MCF 10A (cell line): ENCODE measurements at regions not wholly inside any gene's neighbourhood (a gene's known extent, or its start where the extent isn't known, plus 50 kb on each side); places are given as distances from the start of the nearest gene placed in this dataset.
"Not testable (repeated sequence)": the region's sequence is repeated elsewhere in the genome, so short reads cannot be mapped to it uniquely, and the experiment has no call there.

Source experiments
- BruUV-seq: library from RNA; stranded (reverse); fragments of 400-500 nt; replicated peaks from 2 replicates; lab custom pipeline; 2021; lab: Mats Ljungman, UMichigan
- CTCF ChIA-PET: fragments of 300-600 bp; sonication (Branson Sonifier 250); formaldehyde crosslinking; extraction: SDS; loops from one replicate; lab custom pipeline; 2021; ENCODE audit warnings: antibody characterized with exemption, inconsistent platforms; lab: Yijun Ruan, JAX
- POLR2A ChIA-PET: fragments of 300-600, 350-650 bp; sonication (Branson Sonifier 250); formaldehyde crosslinking; extraction: SDS; loops from one replicate; lab custom pipeline; 2020; ENCODE audit warnings: antibody characterized with exemption, inconsistent platforms; lab: Yijun Ruan, JAX
- DNase-seq: peaks from one replicate; pipeline ENCODE4 v3.0.0-alpha.2; 2018; ENCODE audit not compliant: unreplicated experiment
- H3K27ac Mint-ChIP-seq: one replicate; pipeline ENCODE4 v1.8.0; 2022; ENCODE audit warnings: mild to moderate bottlenecking, low read depth, mixed read lengths; ENCODE audit not compliant: unreplicated experiment
- H3K27me3 Mint-ChIP-seq: one replicate; pipeline ENCODE4 v1.8.0; 2022; ENCODE audit warnings: mixed read lengths; ENCODE audit not compliant: insufficient read depth, unreplicated experiment
- H3K36me3 Mint-ChIP-seq: one replicate; pipeline ENCODE4 v1.8.0; 2022; ENCODE audit warnings: mild to moderate bottlenecking, moderate library complexity, mixed read lengths; ENCODE audit not compliant: insufficient read depth, unreplicated experiment
- H3K4me1 Mint-ChIP-seq: one replicate; pipeline ENCODE4 v1.8.0; 2022; ENCODE audit warnings: mixed read lengths; ENCODE audit not compliant: insufficient read depth, unreplicated experiment
- H3K4me3 Mint-ChIP-seq: one replicate; pipeline ENCODE4 v1.8.0; 2022; ENCODE audit warnings: mild to moderate bottlenecking, moderate library complexity, mixed read lengths; ENCODE audit not compliant: unreplicated experiment
- H3K9me3 Mint-ChIP-seq: one replicate; pipeline ENCODE4 v1.8.0; 2022; ENCODE audit warnings: mixed read lengths; ENCODE audit not compliant: unreplicated experiment
- intact Hi-C: fragments of 100-400 bp; cut with micrococcal nuclease; formaldehyde crosslinking; loops from 2 replicates; pipeline ENCODE4 v1.14.1; 2022
- TF ChIP-seq, protein P1 (sequence below): fragments of 200-600 bp; IDR thresholded peaks from one replicate; pipeline ENCODE4 v1.8.0; 2022; ENCODE audit warnings: antibody characterized with exemption, mild to moderate bottlenecking; ENCODE audit not compliant: unreplicated experiment

DNA sequence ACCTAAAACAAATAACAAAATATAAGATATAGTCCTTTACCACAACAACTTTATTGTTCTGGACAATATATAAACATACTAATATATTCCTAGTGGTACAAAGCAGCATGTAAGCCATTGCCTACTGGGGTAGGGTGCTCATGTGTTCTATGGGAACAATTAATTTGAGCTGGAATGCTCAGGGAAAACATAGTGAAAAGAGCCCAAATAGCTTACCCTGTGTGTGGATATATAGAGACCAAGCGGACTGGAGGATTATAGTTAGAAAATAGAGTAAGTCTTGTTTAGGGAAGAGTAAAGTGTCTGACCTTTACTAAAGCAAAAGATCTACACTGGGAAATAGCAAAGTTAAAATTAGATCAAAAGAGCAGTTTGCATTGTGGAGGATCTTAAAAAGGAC, 64.8 kb downstream of the MAD2L1 start:
- H3K9me3 Mint-ChIP-seq = no peaks in the 10 kb centered on the region
- TF ChIP-seq, protein P1, sequence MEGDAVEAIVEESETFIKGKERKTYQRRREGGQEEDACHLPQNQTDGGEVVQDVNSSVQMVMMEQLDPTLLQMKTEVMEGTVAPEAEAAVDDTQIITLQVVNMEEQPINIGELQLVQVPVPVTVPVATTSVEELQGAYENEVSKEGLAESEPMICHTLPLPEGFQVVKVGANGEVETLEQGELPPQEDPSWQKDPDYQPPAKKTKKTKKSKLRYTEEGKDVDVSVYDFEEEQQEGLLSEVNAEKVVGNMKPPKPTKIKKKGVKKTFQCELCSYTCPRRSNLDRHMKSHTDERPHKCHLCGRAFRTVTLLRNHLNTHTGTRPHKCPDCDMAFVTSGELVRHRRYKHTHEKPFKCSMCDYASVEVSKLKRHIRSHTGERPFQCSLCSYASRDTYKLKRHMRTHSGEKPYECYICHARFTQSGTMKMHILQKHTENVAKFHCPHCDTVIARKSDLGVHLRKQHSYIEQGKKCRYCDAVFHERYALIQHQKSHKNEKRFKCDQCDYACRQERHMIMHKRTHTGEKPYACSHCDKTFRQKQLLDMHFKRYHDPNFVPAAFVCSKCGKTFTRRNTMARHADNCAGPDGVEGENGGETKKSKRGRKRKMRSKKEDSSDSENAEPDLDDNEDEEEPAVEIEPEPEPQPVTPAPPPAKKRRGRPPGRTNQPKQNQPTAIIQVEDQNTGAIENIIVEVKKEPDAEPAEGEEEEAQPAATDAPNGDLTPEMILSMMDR = no peak
- POLR2A ChIA-PET = no interaction called here
- H3K36me3 Mint-ChIP-seq = no peaks in the 10 kb centered on the region
- CTCF ChIA-PET = no interaction called here
- no peaks in the 10 kb centered on the region for H3K4me1 Mint-ChIP-seq
- no peaks in the 10 kb centered on the region for H3K27me3 Mint-ChIP-seq
- no peak overlapping the region for H3K27ac Mint-ChIP-seq
- no TSS peak for BruUV-seq
- no peak overlapping the region for H3K4me3 Mint-ChIP-seq
- DNase-seq = no peak
- intact Hi-C loops = no loop called here

DNA sequence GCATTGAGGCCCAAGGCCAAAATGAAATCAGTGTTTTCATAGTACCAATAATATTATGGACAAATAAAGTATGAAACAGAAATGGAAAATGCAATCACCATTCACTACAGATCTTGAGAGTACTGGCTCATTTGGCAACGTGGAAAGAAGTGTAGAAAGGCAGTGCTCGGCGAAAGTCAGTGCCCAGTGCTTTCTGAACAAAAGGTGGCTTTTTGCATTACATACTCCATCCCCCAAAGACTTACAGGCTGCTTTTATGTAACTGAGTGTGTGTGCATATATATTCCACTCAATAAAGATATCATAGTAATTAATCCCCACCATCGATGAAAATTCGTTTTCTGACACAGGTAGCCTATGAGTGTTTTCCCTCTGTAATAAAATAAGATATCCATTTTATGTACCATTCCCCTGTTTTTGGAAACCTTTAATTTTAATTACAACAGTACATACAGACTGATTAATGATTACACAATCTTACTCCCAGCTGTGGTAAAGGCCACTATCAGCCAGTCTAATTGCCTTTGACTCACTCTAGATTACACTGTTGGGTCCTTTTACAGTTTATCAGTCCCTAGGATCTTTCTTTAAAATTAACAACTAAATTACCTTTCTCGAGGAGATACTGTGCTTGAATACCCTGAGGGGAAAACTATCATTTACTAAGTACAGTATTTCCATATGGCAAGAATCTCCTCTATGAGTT, 65.9 kb downstream of the MAD2L1 start:
- no peak for DNase-seq
- no peaks in the 10 kb centered on the region for H3K27me3 Mint-ChIP-seq
- H3K4me3 Mint-ChIP-seq = no peak overlapping the region
- intact Hi-C loops = no loop called here
- H3K4me1 Mint-ChIP-seq = no peaks in the 10 kb centered on the region
- no peak overlapping the region for H3K27ac Mint-ChIP-seq
- H3K36me3 Mint-ChIP-seq = no peaks in the 10 kb centered on the region
- H3K9me3 Mint-ChIP-seq = no peaks in the 10 kb centered on the region
- ChIA-PET CTCF (interaction anchor here (0.7 kb wide), 1 partner anchor 804 kb away, joined by 3 read pairs; no protein-coding TSS in a partner anchor), POLR2A (no interaction called here)
- no TSS peak for BruUV-seq
- TF ChIP-seq, protein P1 = no peak

DNA sequence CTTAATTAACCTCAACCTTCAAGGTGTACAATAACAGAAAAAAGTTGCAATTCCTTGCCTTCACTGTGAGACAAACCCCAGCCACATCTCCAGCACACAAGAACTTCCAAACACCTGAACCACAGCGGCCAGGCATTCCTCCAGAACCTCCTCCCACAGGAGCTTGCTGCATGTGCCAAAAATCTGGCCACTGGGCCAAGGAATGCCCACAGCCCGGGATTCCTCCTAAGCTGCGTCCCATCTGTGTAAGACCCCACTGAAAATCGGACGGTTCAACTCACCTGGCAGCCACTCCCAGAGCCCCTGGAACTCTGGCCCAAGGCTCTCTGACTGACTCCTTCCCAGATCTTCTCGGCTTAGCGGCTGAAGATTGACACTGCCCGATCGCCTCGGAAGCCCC, 70.6 kb downstream of the MAD2L1 start:
- DNase-seq, H3K36me3 Mint-ChIP-seq, BruUV-seq, H3K27me3 Mint-ChIP-seq, H3K4me1 Mint-ChIP-seq, H3K27ac Mint-ChIP-seq, CTCF ChIA-PET, H3K4me3 Mint-ChIP-seq, POLR2A ChIA-PET, intact Hi-C loops, H3K9me3 Mint-ChIP-seq: not testable (repeated sequence)

DNA sequence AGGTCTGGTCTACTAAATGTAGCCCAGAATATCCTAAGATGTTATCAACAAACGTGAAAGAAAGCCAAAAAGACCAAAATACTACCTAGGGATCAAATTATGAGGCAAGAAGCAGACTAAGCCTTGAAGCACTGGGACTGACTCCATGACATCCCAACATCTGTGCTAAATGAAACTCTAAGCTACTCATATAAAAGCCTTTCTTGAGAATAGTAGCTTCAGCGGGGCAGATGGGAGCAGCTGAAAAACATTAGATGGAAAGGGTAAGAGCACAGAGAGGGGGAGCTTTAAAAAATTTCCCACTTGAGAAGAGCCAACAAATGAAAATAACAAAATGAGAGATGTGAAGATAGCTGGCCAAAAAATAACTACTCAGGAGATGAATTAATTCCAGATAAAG, 81.7 kb downstream of the MAD2L1 start:
- BruUV-seq = no TSS peak
- intact Hi-C loops = no loop called here
- no peaks in the 10 kb centered on the region for H3K27me3 Mint-ChIP-seq
- H3K27ac Mint-ChIP-seq = no peak overlapping the region
- H3K4me1 Mint-ChIP-seq = no peaks in the 10 kb centered on the region
- no peak for DNase-seq
- no peaks in the 10 kb centered on the region for H3K36me3 Mint-ChIP-seq
- CTCF ChIA-PET = no interaction called here
- H3K9me3 Mint-ChIP-seq = no peaks in the 10 kb centered on the region
- H3K4me3 Mint-ChIP-seq = no peak overlapping the region
- TF ChIP-seq, protein P1 = no peak
- POLR2A ChIA-PET = no interaction called here
